ENCODE measurements at regions not wholly inside any gene's neighbourhood (a gene's known extent, or its start where the extent isn't known, plus 50 kb on each side); places are given as distances from the start of the nearest gene placed in this dataset.

DNA sequence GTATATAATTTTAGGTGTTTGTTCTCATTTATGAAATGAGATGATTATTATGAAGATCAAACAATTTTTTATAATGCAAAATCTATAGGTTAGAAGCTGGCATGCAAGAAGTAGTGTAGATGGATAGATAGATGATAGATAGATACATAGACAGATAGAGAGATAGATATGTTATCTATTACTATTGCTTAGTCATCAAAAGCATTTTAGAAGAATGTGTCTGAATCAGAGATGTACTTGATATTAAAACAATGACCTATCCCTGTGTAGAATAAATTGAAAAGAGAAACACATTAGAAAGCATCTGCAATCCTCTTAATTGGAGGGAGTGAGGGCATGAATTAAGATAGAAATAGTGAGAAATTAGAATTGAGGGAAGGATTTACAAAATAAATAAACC is 436.2 kb upstream of the NXPH2 start:
- H3K4me3 ChIP-seq (ENCODE audit: low read depth, low read length) = no peak overlapping the region
- DNase-seq (ENCODE audit: low read depth) = no peak
- TF ChIP-seq CTCF (conservative IDR thresholded peaks at IDR 0.05; ENCODE audit: low read depth, low read length) = no peak

GRCh38 chr2:139214801-139215200 is 434.6 kb upstream of the NXPH2 start:
- no peak for TF ChIP-seq CTCF (conservative IDR thresholded peaks at IDR 0.05; ENCODE audit: low read depth, low read length)
- DNase-seq (ENCODE audit: low read depth) = no peak
- H3K4me3 ChIP-seq (ENCODE audit: low read depth, low read length) = no peak overlapping the region

GRCh38 chr2:139209586-139209985 is 429.4 kb upstream of the NXPH2 start:
- no peak for TF ChIP-seq CTCF (conservative IDR thresholded peaks at IDR 0.05; ENCODE audit: low read depth, low read length)
- no peak for DNase-seq (ENCODE audit: low read depth)
- H3K4me3 ChIP-seq (ENCODE audit: low read depth, low read length) = no peak overlapping the region

GRCh38 chr2:139201516-139201915 is 421.3 kb upstream of the NXPH2 start:
- H3K4me3 ChIP-seq (ENCODE audit: low read depth, low read length) = no peak overlapping the region
- no peak for DNase-seq (ENCODE audit: low read depth)
- no peak for TF ChIP-seq CTCF (conservative IDR thresholded peaks at IDR 0.05; ENCODE audit: low read depth, low read length)

DNA sequence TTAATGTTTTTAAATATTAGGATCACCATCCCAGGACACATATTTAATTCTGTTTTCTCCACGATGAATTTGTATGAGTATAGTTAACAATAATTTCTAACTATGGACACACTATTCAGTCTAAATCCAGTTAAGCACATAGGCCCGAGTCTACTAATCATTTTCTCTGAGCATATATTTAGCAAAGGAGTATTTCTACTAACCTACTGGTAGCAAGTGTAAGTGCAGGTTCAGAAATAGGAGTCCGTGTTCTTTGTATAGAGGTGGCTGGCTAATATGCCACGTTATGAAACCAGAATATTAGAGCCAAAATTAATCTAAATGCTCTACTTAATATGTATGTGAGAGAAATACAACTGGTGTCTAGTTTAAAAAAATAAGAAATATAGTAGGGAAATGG is 416.6 kb upstream of the NXPH2 start:
- no peak for TF ChIP-seq CTCF (conservative IDR thresholded peaks at IDR 0.05; ENCODE audit: low read depth, low read length)

DNA sequence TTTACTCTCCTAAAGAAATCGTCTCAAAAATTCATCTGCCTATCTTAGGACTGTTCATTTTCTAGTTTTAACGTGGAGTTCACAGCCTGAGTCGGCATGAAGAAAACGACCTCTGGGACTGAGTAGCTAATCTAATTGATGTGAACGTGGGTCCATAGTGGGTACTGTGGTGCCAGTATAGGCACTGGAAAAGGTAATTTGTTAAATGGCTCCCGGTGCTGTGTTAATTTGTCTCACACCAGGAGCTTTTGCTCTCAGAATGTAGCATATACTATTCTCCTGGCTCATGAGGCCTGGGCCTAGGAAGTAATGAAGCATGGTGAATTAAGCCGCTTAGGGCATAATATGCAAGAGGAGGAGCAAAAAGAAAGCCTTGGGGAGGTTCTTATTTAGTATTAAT is 414.4 kb upstream of the NXPH2 start:
- no peak for DNase-seq (ENCODE audit: low read depth)
- no peak for TF ChIP-seq CTCF (conservative IDR thresholded peaks at IDR 0.05; ENCODE audit: low read depth, low read length)
- no peak overlapping the region for H3K4me3 ChIP-seq (ENCODE audit: low read depth, low read length)

More for the DNA sequence above, 416.6 kb upstream of the NXPH2 start:
- DNase-seq (ENCODE audit: low read depth) = no peak
- H3K4me3 ChIP-seq (ENCODE audit: low read depth, low read length) = no peak overlapping the region

- DNase-seq (ENCODE audit: low read depth) = no peak
- no peak for TF ChIP-seq CTCF (conservative IDR thresholded peaks at IDR 0.05; ENCODE audit: low read depth, low read length)
- no peak overlapping the region for H3K4me3 ChIP-seq (ENCODE audit: low read depth, low read length)
These were observed 396.9 kb upstream of the NXPH2 start for GRCh38 chr2:139177041-139177440.

Data from choroid plexus epithelial cell (primary cell).